Stimulated activated CD4-positive, alpha-beta T cell treated with anti-CD3 and anti-CD28 coated beads, Interleukin-12 subunit alpha, Interleukin-12 subunit beta, amount 100 ng/mL, for 4 hours (primary cell): ENCODE measurements at regions not wholly inside any gene's neighbourhood (a gene's known extent, or its start where the extent isn't known, plus 50 kb on each side); places are given as distances from the start of the nearest gene placed in this dataset.

ENCODE experiments used
- DNase-seq: peaks from one replicate; pipeline ENCODE4 v3.0.0-alpha.2; 2020

DNA sequence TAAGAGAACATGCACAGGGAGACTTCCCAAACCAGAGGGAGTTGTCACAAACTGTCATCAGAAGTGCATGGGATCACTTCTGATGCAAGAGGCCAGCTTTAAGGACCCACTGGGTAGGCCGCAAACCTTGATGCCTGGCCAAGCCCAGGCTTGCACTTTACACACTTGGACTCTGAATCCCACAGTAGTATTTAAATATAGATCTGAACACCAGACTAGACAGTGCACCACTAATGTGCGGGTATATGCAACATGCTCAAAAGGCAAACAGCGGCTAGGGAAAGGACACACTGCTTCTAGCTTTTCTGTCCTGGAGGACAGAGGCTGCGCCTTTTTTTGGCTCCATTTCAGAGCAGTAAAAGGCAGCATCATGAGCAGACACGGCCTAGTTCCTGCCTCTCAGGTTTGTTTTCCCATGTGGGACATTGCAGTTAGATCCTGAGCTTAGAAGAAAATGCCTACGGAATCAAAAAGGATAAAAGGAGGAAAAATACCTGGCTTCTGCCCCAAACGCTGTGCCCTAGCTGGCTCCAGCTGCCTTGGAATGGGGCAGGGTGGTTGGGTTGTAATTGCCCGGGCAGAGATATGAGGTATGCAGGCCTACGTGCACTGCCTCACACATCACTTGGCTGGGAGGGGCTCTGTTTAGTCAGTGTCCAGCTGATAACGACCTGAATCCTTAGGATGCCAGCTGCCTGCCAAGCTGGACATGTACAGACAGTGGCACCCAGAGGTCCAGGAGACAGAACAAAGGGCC, 84.5 kb upstream of the EGLN3 start:
- DNase-seq = no peak

DNA sequence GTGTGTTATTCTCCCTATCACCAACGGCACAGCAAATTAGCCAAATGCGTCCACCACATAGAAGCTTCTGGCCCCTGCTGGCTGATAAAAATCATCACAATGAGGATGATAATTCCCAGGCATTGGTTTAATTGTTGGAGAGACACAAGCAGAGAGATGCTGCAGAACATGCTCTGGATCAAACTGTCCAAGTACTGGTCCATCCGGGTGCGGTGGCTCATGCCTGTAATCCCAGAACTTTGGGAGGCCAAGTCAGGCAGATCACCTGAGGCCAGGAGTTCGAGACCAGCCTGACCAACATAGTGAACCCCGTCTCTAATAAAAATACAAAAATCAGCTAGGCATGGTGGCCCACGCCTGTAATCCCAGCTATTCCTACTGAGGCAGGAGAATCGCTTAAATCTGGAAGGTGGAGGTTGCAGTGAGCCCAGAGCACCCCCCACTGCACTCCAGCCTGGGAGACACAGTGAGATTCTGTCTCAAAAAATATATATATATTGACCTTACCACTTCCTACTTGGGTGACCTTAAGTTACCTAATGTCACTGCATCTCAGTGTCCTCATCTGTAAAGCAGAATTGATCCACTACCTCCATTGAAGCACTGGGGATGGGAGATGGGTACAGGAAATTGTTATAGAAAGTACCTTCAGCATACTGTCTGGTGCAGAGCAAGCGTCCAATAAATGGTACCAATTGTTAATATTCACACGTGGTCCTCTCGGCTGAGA, 83.7 kb upstream of the EGLN3 start:
- DNase-seq = no peak

DNA sequence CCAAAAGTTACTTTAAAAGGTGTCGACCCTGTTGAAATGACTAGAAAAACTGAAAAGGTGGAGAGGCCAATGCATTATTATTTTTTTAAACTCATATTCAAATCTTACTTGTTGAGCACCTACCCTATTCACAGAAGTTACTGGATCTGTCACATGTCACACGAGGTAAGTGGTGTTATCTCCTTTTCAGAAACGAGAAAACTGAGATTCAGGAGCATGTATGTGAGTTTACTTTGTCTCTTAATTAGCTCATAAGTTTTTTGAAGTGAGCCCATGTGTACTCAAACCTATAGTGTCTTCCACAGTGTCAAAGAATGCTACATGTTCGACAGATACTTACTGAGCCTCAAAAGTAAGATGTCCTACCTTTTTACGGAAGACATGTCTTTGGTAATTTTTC, 81.8 kb upstream of the EGLN3 start:
- DNase-seq = no peak

DNA sequence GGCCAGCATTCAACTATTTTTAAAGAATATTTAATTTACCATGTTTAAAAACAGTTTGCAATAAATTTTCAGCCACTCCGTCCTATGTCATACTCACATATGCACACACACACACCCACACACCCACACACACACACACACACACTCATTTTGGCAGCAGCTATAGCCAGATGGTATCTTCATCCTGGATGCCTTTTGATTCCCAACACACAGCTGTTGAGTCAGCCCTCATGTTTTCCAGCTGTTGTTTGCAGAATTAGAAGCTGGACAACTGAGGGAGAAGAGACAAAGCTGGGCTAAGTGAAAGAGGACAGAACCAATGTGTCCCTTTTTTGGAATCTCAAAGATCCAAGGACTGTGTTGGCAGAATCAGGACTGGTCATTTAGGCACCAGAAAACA, 80.0 kb upstream of the EGLN3 start:
- no peak for DNase-seq

DNA sequence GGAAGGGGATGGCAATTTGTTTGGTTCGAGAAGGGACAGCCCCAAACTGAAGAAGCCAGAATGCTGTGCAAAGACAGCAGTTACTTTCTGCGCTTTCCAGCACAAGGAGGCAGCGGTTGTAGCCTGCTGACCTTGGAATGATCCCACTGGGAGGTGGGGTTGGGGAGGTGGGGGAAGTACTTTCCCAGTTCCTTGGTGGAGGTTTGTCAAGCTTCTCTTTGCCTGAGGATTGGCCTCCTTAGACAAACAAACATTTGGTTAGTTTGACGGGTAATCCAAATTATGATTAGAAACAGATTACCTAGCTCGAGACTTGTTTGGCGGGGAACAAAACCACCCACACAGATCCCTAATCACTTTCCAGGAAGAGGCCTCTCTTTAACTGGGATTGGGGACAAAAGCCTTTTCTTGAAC, 79.1 kb upstream of the EGLN3 start:
- DNase-seq = no peak

DNA sequence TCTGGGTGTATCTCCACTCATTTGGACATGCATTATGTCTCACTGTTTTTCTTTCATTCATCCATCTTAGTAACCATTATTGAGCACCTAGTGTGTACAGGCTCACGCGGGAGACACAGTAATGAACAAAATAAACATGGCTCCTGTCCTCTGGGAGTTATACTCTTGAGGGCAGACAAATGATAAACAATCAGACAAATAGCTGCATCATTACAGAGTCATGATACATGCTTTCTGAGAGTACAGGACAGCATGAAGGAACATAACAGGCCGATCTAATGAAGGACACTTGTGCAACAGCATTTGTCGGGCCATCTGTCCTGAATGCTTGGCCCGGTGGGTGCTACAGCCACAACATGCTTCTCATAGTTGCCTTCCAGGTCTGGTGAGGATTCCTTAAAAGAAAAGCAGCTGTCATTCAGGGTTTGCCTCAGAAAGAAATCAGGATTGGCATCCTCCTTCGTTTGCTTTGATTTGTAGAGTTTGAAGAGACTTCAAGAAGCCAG, 77.2 kb upstream of the EGLN3 start:
- no peak for DNase-seq

DNA sequence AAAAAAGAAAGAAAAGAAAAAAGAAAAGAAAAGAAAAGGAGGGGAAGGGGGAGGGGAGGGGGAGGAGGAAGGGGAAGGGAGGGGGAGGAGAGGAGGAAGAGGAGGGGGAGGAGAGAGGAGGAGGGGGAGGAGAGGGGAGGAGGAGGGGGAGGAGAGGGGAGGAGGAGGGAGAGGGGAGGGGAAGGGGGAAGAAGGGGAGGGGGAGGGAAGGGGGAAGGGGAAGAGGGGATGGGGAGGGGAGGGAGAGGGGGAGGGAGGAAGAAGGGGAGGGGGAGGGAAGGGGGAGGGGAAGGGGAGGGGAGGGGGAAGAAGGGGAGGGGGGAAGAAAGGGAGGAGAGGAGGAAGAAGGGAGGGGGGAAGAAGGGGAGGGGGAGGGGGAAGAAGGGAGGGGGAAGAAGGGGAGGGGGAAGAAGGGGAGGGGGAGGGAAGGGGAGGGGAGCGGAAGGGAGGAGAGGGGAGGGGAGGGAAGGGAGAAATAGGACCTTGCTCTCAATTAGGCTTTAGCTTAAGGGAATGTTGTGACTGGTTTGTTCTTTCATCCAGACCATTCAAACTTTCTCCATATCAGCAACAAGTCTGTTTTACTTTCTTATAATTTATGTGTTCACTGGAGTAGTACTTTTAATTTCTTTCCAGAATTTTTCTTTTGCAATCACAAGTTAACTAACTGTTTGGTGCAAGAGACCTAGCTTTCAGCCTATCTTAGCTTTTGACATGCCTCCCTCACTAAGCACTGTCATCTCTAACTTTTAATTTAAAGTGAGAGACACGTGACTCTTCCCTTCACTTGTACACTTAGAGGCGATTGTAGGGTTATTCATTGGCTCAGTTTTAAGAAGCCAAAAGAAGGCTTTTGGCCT, 76.5 kb upstream of the EGLN3 start:
- no peak for DNase-seq

DNA sequence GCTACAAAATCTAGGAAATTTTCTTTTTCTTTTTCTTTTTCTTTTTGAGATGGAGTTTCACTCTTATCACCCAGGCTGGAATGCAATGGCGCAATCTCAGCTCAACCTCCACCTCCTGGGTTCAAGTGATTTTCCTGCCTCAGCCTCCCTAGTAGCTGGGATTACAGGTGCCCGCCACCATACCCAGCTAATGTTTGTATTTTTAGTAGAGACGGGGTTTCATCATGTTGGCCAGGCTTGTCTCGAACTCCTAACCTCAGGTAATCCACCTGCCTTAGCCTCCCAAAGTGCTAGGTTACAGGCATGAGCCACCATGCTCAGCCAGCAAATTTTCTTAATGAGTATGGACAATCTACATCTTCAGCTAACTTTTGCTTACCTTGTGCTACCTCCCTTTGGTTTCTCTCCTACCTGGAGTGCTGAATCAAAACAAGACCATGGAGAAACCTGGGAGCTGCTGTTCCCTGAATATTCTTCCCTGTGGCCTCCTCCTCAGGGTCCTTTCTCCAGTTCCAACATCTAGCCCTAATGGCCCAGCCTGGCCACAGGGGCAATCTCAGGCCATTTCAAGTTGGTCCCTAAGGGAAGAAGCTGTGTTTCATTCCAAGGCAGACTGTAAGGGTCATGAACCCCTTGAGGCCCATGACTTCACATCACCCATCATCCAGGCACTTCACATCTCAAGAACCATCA, 74.6 kb upstream of the EGLN3 start:
- no peak for DNase-seq

DNA sequence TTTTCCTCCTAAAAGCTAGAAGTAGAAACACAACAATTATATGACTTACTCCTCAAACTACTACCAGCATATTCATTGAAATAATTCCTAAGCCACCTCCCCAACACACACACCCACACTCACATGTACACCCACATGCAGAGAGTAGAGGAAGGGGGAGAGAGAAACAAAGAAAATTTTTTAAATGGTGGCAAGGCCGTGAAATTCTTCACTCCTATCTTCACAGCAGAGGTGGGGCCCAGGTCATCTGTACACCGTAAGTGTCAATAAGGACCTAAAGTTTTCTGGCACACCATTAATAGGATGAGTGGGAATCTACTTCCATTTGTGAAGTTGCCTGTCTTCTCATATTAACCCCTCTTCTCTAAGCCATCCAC, 73.9 kb upstream of the EGLN3 start:
- DNase-seq = no peak

DNA sequence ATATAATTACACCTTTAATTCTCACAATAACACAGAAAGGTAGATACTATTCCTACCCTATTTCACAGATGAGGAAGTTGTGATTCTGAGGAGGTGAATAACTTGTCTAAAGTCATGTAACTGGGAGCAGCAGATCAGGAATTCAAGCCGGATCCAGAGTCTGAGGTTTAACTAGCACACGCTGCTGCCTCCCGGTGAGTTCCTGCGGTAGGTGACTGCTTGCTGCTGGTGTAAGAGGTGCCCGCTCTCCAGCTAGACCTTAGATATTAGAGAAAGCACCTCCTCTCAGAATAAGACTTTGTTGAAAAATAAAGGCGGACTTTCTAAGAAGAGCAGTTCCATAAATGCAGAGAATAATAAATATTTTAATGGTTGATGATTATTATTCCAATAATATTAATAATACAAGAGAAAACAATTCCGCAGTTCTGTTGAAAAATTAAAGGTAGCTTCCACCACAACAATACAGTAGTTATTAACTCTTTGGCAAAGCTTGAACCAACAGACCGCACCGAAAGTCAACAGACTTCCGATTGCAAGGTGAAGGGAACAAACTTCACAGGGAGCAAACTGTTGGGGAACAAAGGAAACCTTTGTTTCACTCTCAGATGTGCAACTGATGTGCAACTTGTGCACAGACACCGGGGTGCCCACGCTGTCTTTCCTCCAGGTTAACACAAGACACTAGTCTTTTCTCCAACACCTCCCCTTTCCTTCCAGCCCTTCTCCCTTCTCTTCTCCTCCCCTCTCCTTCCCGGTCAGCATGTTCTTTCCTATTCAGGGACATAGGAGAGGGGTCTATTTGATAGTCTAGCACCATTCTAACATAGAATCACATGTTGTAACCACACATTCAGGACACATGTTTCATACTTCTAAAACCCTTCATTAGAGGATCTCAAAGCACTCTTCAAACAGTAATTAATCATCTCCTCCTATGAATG, 73.2 kb upstream of the EGLN3 start:
- no peak for DNase-seq

DNA sequence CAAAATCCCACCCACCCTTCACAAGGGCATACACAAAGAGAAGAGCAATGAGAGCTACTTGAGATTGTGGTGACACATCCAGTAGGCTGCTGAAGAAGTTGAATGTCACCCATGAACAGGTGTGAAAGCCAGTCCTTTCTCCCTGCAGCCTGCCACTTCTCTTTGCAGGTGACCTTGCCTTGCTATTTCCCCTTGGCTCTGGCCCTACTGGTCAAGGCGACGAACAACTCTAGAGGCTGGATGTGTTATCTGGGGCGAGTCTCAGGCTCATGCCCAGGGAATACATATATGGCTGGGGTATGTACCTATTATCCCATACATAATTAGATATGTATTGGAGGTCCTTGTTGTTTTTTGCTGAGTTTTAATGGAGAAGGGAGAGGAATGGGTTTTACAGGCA, 70.2 kb upstream of the EGLN3 start:
- no peak for DNase-seq

DNA sequence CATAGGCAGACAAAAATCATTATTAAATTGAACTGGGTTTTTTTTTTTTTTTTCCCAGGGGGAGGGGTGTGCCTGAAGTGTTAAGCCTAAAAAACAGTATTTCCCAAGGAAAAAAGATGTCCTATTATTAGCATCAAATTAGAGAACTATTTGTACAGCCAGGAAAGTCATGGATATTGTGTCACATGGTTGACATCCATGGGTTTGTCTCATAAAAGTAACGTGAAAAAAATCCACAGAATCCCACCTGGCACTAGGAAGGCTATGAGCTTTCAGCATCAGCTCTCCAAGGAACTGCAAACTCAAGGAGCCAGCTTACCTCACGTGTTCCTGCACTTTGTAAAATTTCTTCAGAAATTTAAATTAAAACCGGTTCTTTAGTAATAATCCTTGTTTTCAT, 69.1 kb upstream of the EGLN3 start:
- DNase-seq = no peak

DNA sequence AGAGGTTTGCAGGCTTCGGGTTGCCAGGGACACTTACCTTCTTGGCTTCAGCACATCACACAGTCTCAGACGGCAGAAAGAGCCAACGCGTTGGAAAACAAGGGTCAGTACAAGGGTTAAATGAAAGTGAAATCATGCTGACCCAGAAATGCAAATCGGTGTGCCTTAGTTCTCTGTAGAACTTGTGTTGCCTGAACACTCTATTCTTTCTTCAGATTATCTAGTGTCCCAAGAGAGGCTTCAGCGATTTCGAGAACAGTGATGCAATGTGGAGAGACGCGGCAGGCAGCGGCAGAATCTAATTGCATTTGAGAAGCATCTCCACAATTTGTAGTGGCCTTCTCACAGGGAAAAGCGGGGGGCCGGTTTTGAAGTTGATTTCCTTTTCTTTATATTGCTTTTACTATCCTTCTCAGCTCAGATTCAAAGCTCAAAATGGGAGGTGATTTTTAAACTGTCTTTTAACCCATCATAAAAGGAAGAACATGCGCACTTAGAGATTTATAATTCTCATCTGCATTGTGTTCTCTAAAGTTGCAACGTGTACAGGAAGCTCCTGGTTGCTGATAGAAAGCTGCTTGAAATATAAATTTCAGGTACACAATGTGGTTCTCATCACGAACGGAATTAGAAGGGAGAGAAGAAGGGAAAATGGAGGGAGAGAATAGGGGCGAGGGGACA, 67.8 kb upstream of the EGLN3 start:
- no peak for DNase-seq

DNA sequence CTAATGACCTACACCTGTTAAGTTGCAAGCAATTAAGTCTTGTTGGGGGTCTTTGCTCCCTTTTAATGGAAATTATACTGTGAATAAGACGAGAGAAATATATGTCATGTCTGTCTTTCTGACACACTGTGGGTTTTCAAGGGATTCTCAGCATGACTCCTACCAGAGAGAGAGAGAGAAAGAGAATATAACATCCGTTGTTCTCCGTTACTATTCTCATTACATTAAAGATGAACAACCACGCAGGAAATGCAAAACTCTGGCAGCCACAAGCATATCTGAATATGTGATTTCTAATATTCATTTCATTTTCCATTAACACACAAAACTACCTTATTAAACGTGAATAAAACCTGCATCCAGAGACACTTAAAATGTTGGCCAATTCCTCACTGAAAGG, 67.3 kb upstream of the EGLN3 start:
- DNase-seq = no peak

DNA sequence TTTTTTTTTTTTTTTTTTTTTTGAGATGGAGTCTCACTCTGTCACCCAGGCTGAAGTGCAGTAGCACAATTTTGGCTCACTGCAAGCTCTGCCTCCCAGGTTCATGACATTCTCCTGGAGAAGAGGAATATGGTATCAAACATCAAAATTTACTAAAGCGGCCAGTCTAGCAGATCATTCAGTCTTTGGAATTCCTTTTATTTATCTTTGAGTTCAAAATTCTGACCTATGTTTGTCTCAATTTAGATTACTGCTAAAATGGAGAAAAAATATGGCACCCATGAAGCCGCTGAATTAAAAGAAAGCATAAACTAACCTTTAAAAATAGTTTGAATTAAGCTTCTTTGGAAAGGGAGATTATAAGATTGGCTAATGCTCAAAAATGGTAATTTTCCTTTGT, 64.5 kb upstream of the EGLN3 start:
- no peak for DNase-seq

DNA sequence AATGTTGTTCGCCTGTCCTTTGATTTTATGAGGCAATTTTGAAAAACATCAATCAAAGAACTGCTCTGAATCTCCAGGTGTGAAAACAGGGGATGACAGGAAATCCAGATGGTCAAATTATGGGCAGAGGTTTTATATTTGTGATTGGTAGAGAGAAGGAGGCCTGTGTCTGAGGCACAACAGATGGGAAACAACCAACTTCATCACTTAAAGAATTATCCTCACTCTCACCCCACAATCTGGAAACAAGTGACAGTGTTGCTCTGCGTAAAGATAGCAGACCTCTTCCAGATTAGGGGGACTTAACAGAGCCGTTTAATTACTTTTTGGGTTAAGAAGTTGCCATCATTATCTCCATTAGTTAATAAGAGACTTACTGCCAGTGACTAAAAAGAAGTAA, 64.1 kb upstream of the EGLN3 start:
- no peak for DNase-seq

DNA sequence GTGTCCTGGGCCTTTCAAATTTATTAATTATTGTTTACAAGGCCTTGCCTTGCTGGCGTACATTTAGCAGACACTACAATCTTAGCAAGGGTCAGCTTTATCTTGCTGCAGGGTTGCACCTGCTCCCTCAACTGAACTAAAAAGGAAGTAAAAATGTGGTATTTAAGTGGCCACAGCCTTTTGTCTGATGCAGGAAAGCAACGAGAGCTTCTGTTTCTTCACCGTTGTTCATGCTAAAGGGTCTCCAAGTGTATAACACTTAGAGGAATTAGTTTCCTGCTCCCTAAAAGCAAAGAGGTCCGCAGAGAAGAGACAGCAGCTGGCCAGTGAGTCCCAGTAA, 62.8 kb upstream of the EGLN3 start:
- DNase-seq = no peak

DNA sequence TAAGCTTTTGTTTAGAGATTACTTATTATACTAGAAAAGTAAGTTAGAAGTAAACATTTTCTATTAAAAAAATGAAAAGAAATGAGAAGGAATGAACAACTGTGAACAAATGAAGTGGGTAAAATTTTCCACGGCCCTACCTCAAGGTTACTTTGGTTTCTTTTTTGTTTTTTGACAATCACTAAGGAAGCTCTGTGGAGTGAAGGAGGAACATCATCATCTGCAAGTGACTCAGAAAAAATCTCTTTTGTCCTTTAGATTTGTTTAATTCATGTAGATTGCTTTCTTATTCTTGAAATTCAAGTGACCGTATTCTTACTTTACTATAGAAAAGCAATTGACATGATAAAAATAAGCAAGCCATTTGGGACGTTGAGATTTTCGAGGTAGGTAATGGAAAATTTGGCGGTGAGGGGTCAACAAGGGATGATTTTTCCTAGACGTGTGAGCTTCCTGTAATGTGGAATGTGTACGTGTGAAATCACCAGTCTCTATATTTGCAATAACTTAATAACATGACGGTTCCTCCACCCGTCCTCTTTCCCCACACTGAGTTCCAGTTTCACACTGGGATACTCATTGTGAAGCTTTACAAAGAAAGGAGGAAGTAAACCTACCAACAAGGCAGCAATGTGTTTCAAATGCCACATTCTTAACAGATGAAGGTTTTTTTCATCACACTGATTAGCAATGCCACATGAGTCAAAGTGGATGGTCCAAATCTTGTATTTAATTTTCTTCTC, 62.3 kb upstream of the EGLN3 start:
- no peak for DNase-seq

DNA sequence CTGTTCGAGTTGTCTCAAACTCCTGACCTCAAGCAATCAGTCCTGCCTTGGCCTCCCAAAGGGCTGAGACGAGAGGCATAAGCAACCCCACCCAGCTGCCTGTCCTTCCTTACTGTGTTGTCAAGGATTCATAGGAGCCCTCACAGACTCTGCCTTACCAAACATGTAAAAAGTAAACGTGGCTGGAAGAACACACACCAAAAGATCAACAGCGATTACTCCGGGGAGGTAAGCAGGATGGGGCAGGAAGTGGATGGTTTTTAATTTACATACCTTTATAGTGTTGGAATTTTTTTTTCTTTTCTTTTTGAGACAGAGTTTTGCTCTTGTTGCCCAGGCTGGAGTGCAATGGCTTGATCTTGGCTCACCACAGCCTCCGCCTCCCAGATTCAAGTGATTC, 61.5 kb upstream of the EGLN3 start:
- no peak for DNase-seq

DNA sequence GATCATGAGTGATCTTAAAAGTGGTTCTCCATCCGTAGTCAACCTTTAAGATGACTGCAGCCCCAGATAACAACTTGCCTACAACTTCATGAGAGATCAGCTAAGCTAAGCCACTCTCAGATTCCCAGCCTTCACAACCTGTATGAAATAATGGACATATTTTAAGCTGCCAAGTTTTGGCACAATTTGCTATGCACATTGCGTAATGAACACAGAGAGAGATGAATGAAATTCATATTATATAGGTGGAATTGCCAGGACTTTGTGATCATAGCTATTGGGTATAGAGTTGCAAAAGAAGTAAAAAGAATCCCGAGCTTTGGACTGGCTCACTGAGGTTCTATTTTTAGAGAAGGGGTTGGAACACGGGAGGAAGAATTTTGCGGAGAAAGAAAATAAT, 59.1 kb upstream of the EGLN3 start:
- DNase-seq = no peak

DNA sequence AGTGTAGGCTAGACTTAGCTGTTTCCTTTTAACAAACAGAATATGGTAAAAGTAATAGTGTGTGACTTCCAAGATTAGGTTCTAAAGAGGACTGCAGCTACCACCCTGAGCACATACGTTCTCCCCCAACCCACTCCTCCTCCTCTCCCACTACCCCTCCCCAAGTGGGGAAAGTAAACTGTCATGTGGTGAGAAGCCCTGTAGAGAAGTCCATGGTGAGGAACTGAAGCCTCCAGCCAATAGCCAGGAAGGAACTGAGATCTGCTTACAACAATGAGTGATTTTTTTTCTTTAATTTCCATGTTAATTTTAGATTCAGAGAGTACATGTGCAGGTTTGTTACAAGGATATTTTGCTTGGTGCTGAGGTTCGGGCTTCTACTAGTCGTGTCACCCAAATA, 57.0 kb upstream of the EGLN3 start:
- no peak for DNase-seq
